ENCODE measurements at regions not wholly inside any gene's neighbourhood (a gene's known extent, or its start where the extent isn't known, plus 50 kb on each side); places are given as distances from the start of the nearest gene placed in this dataset.

- no peak for DNase-seq
Observed at GRCh38 chr22:47251911-47252310, 489.5 kb downstream of the TBC1D22A start.

GRCh38 chr22:47250995-47251765 is 488.7 kb downstream of the TBC1D22A start:
- no peak for DNase-seq

- DNase-seq: no peak
Observed at GRCh38 chr22:47249370-47249928, 487.0 kb downstream of the TBC1D22A start.

DNA sequence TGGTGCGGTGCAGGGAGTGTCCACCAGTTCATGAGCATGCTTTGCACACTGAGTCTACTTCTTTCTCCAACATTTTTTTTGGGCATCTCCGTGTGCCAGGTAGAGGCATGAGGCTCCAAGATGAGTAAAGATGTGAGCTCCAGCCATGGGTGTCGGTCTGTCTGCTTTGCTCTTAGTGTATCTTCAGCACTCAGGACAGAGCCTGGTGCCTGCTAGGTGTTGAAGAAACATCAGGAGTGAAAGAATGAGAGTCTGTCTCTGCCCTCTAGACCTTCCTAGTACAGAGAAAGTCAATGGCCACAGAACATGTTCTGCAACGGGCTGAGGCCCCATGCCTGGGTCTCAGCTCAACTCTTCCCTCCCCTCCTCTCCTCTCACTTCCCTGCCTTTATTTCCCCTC is 486.5 kb downstream of the TBC1D22A start:
- DNase-seq: no peak

DNA sequence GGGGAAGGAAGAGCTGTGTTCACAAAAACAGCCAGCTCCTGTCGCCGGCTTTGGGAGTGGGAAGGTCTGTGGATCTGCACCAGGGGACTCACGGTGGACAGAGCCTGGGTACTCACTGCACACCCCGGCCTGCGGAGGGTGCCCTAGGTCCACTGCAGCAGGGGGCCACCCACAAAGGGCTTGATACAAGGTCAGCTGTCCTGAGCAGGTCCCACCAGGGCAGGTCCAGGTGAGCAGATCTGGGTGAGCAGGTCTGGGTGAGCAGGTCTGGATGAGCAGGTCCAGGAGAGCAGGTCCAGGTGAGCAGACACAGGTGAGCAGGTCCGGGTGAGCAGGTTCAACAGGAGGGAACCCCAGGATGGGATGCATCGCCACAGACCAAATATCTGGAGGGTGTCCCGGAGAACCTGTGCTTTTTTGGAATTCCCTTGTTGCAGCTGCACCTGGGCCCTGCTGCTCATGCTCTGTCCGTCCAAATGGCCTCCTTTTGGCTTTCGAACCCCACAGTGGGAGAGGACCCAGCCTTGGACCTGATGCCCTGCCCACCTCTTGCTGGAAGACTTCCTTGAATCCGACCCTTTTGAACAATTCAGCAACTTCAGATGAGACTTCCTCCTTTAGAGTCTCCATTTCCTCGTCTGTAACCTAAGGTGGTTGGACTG is 485.3 kb downstream of the TBC1D22A start:
- DNase-seq: no peak

GRCh38 chr22:47245786-47246185 is 483.3 kb downstream of the TBC1D22A start:
- no peak for DNase-seq

DNA sequence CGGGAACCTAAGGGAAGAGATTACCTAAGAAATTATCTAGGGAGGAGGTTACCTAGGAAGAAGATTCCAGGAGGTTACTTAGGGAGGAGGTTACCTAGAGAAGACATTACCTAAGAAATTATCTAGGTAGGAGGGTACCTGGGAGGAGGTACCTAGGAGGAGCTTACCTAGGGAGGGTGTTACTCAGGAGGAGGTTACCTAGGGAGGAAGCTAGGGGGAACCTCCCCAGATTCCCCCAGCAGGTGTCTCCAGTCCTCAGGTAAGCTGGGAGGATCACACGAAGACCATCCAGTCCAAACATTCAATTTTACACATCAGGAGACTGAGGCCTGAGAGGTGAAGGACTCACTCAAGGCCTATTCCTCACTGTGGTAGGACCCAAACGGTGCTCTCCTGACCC is 482.8 kb downstream of the TBC1D22A start:
- no peak for DNase-seq

DNA sequence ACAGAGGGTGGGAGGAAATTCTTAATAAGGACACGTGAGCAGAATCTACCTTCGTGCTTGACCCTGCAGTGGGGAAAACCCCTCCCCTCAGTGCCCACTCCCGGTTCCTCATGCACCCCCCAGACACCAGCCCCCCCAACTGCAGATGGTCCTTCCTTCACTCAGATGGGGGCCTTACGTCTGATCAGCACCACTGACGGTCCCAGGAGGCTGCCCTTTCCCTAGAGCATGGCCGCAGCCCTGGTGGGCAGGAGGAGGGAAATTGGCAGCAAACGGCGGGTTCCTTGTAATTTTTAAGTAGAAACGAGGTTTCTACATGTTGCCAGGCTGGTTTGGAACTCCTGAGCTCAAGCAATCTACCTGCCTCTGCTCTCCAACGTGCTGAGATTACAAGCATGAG is 477.7 kb downstream of the TBC1D22A start:
- no peak for DNase-seq

- DNase-seq: no peak
Observed at GRCh38 chr22:47239474-47239860, 477.0 kb downstream of the TBC1D22A start.

- no peak for DNase-seq
Observed at GRCh38 chr22:47238690-47239473, 476.4 kb downstream of the TBC1D22A start.

- no peak for DNase-seq
Observed at GRCh38 chr22:47237890-47238480, 475.5 kb downstream of the TBC1D22A start.

GRCh38 chr22:47236718-47237117 is 474.3 kb downstream of the TBC1D22A start:
- DNase-seq: no peak

GRCh38 chr22:47236161-47236560 is 473.7 kb downstream of the TBC1D22A start:
- DNase-seq: no peak

GRCh38 chr22:47233316-47234243 is 471.1 kb downstream of the TBC1D22A start:
- DNase-seq: no peak

- DNase-seq: no peak
Observed at GRCh38 chr22:47232753-47233152, 470.3 kb downstream of the TBC1D22A start.

- DNase-seq: no peak
Observed at GRCh38 chr22:47232197-47232596, 469.7 kb downstream of the TBC1D22A start.

GRCh38 chr22:47231759-47232158 is 469.3 kb downstream of the TBC1D22A start:
- no peak for DNase-seq

DNA sequence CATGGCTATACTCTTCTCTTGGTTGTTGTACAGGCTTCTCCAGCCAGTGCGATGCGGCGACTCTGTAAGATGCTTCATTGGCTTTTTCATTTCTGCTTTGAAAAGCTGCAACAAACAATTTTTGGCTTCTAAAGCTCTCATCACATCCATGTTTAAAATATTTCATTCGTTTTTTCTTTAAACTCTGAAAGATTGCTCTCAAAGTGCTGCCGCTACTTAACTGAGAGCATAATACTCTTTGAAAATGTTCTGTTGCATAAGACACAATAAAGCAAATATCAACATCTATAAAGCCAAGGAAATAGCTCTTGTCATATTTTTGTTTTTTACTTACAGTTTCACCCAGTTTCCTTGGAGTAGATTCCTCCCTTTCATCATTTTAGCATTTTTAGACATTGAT is 468.3 kb downstream of the TBC1D22A start:
- no peak for DNase-seq

DNA sequence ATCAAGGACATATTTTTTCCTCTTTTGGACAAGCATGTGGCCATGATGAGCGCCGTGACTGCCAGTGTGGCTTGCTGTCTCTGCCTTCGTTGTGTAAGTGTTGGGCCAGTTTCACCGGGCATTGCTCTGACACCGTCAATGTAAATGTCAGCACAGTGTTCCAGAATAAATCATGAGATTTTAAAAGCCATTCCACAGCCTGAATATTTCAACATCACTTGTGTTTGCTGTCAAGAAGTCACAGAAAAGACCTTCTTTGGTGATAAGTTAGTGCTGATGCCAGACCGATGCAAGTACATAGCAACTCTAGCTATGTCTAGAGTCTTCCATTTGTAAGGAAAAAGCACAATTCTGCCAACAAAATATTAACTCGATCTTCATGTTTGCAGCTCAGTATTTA is 467.8 kb downstream of the TBC1D22A start:
- DNase-seq: no peak

- DNase-seq: no peak
Observed at GRCh38 chr22:47228767-47229166, 466.3 kb downstream of the TBC1D22A start.

- no peak for DNase-seq
Observed at GRCh38 chr22:47225931-47226633, 463.6 kb downstream of the TBC1D22A start.
